DOHH2 (cell line): ENCODE measurements at regions not wholly inside any gene's neighbourhood (a gene's known extent, or its start where the extent isn't known, plus 50 kb on each side); places are given as distances from the start of the nearest gene placed in this dataset.

Source experiments
- CTCF ChIP-seq: fragments of 200-600 bp; sonication (generic); IDR thresholded peaks from one replicate; pipeline ENCODE4 v1.5.1; 2014; ENCODE audit warnings: antibody characterized with exemption, mild to moderate bottlenecking, low read depth, low read length; ENCODE audit not compliant: poor library complexity, severe bottlenecking
- EZH2phosphoT487 ChIP-seq: fragments of 200-600 bp; sonication (generic); IDR thresholded peaks from 2 replicates; pipeline ENCODE4 v1.6.1; 2017; ENCODE audit warnings: borderline replicate concordance, mild to moderate bottlenecking, antibody characterized with exemption, low read length, moderate library complexity, mixed read lengths

GRCh38 chr5:54670281-54670680 lies 152.7 kb downstream of the SNX18 start:
- TF ChIP-seq CTCF (no peak), EZH2phosphoT487 (no peak)
